ENCODE measurements at regions not wholly inside any gene's neighbourhood (a gene's known extent, or its start where the extent isn't known, plus 50 kb on each side); places are given as distances from the start of the nearest gene placed in this dataset.

- Histone ChIP-seq H3K79me2 (ENCODE audit: insufficient read depth, low read depth, low read length) (no peaks in the 10 kb centered on the region), H3K4me3 (ENCODE audit: low read depth, low read length, poor library complexity, severe bottlenecking) (no peak overlapping the region), H3K36me3 (ENCODE audit: insufficient read depth, low read length) (no peaks in the 10 kb centered on the region), H3K4me1 (ENCODE audit: insufficient read depth, low read length, poor library complexity, severe bottlenecking) (no peaks in the 10 kb centered on the region), H3K9me2 (ENCODE audit: insufficient read depth, low read length) (no peaks in the 10 kb centered on the region), H3K27ac (ENCODE audit: low read depth, low read length, poor library complexity, severe bottlenecking) (no peak overlapping the region), H3K4me2 (ENCODE audit: low read length) (no peak overlapping the region), H4K20me1 (ENCODE audit: insufficient read depth, low read length) (no peaks in the 10 kb centered on the region), H2AFZ (ENCODE audit: low read length) (no peak overlapping the region), H3K9me3 (ENCODE audit: low read length) (peaks cover 11% of the 10 kb centered on the region; the same call in 1 of the 2 replicates)
- no peak for DNase-seq (ENCODE audit: low spot score)
- intact Hi-C loops (cut with micrococcal nuclease; ENCODE audit: unreplicated experiment), result no loop called here
- BruUV-seq (replicated peaks), result no TSS peak
- TF ChIP-seq EZH2phosphoT487 (IDR thresholded peaks at IDR 0.05; ENCODE audit: borderline replicate concordance, low read depth, low read length), result no peak
- no peak for TF ChIP-seq CTCF (conservative IDR thresholded peaks at IDR 0.05; ENCODE audit: low read length)
- ChIA-PET CTCF (ENCODE audit: unreplicated experiment) (no interaction called here), POLR2A (no interaction called here)
Observed at GRCh38 chr21:20272791-20273362, 725.3 kb upstream of the NCAM2 start.

GRCh38 chr21:20276377-20276776 is 721.8 kb upstream of the NCAM2 start:
- Histone ChIP-seq H3K27ac (ENCODE audit: low read depth, low read length, poor library complexity, severe bottlenecking) (no peak overlapping the region), H4K20me1 (ENCODE audit: insufficient read depth, low read length) (no peaks in the 10 kb centered on the region), H2AFZ (ENCODE audit: low read length) (no peak overlapping the region), H3K4me3 (ENCODE audit: low read depth, low read length, poor library complexity, severe bottlenecking) (no peak overlapping the region), H3K36me3 (ENCODE audit: insufficient read depth, low read length) (no peaks in the 10 kb centered on the region), H3K9me3 (ENCODE audit: low read length) (peaks cover 24% of the 10 kb centered on the region; the same call in 1 of the 2 replicates), H3K79me2 (ENCODE audit: insufficient read depth, low read depth, low read length) (no peaks in the 10 kb centered on the region), H3K4me1 (ENCODE audit: insufficient read depth, low read length, poor library complexity, severe bottlenecking) (no peaks in the 10 kb centered on the region), H3K4me2 (ENCODE audit: low read length) (no peak overlapping the region), H3K9me2 (ENCODE audit: insufficient read depth, low read length) (no peaks in the 10 kb centered on the region)
- no TSS peak for BruUV-seq (replicated peaks)
- no peak for DNase-seq (ENCODE audit: low spot score)
- intact Hi-C loops (cut with micrococcal nuclease; ENCODE audit: unreplicated experiment), result no loop called here
- TF ChIP-seq CTCF (conservative IDR thresholded peaks at IDR 0.05; ENCODE audit: low read length) (no peak), EZH2phosphoT487 (IDR thresholded peaks at IDR 0.05; ENCODE audit: borderline replicate concordance, low read depth, low read length) (no peak)
- ChIA-PET CTCF (ENCODE audit: unreplicated experiment) (no interaction called here), POLR2A (no interaction called here)

- no peak overlapping the region for H2AFZ ChIP-seq (ENCODE audit: low read length)
- BruUV-seq (replicated peaks), result no TSS peak
- H3K4me2 ChIP-seq (ENCODE audit: low read length), result no peak overlapping the region
- no peaks in the 10 kb centered on the region for H3K4me1 ChIP-seq (ENCODE audit: insufficient read depth, low read length, poor library complexity, severe bottlenecking)
- ChIA-PET POLR2A (interaction anchor here (0.5 kb wide), 1 partner anchor 26 kb away, joined by 5 read pairs; no protein-coding TSS in a partner anchor), CTCF (ENCODE audit: unreplicated experiment) (no interaction called here)
- no peaks in the 10 kb centered on the region for H3K79me2 ChIP-seq (ENCODE audit: insufficient read depth, low read depth, low read length)
- no peak overlapping the region for H3K27ac ChIP-seq (ENCODE audit: low read depth, low read length, poor library complexity, severe bottlenecking)
- intact Hi-C loops (cut with micrococcal nuclease; ENCODE audit: unreplicated experiment), result no loop called here
- H3K36me3 ChIP-seq (ENCODE audit: insufficient read depth, low read length), result no peaks in the 10 kb centered on the region
- peaks cover 24% of the 10 kb centered on the region; the same call in 1 of the 2 replicates for H3K9me3 ChIP-seq (ENCODE audit: low read length)
- no peaks in the 10 kb centered on the region for H4K20me1 ChIP-seq (ENCODE audit: insufficient read depth, low read length)
- no peaks in the 10 kb centered on the region for H3K9me2 ChIP-seq (ENCODE audit: insufficient read depth, low read length)
- H3K4me3 ChIP-seq (ENCODE audit: low read depth, low read length, poor library complexity, severe bottlenecking), result no peak overlapping the region
- TF ChIP-seq CTCF (conservative IDR thresholded peaks at IDR 0.05; ENCODE audit: low read length) (no peak), EZH2phosphoT487 (IDR thresholded peaks at IDR 0.05; ENCODE audit: borderline replicate concordance, low read depth, low read length) (no peak)
- DNase-seq (ENCODE audit: low spot score), result no peak
Observed at GRCh38 chr21:20276954-20277353, 721.3 kb upstream of the NCAM2 start.

Measured in OCI-LY7 (cell line).